DOHH2 (cell line): ENCODE measurements at regions not wholly inside any gene's neighbourhood (a gene's known extent, or its start where the extent isn't known, plus 50 kb on each side); places are given as distances from the start of the nearest gene placed in this dataset.

Experiments used
- H3F3A ChIP-seq: fragments of 200-600 bp; sonication (generic), shearing (Covaris generic); 2 replicates; pipeline ENCODE4 v1.6.0; 2016; ENCODE audit warnings: antibody characterized with exemption, mild to moderate bottlenecking; ENCODE audit not compliant: control insufficient read depth, insufficient read depth
- H3K27ac ChIP-seq: fragments of 200-600 bp; sonication (generic); 2 replicates; pipeline ENCODE4 v1.5.1; 2014; ENCODE audit warnings: low read depth, mild to moderate bottlenecking, low read length, moderate library complexity
- H3K27me3 ChIP-seq: fragments of 200-600 bp; sonication (generic); 2 replicates; pipeline ENCODE4 v1.6.1; 2014; ENCODE audit warnings: mild to moderate bottlenecking, low read length, mixed read lengths; ENCODE audit not compliant: control insufficient read depth
- H3K36me3 ChIP-seq: fragments of 200-600 bp; sonication (generic); 2 replicates; pipeline ENCODE4 v1.6.1; 2014; ENCODE audit warnings: mild to moderate bottlenecking, low read length, moderate library complexity, mixed read lengths; ENCODE audit not compliant: control insufficient read depth
- H3K4me1 ChIP-seq: fragments of 200-600 bp; sonication (generic); 2 replicates; pipeline ENCODE4 v1.6.1; 2014; ENCODE audit warnings: mild to moderate bottlenecking, low read length, mixed read lengths; ENCODE audit not compliant: control insufficient read depth
- H3K4me2 ChIP-seq: fragments of 200-600 bp; sonication (generic); 2 replicates; pipeline ENCODE4 v1.6.0; 2014; ENCODE audit warnings: mild to moderate bottlenecking, low read length, moderate library complexity
- H3K4me3 ChIP-seq: fragments of 200-600 bp; sonication (generic); 2 replicates; pipeline ENCODE4 v1.5.1; 2014; ENCODE audit warnings: mild to moderate bottlenecking, low read length, mixed read lengths
- H3K79me2 ChIP-seq: fragments of 200-600 bp; sonication (generic); 2 replicates; pipeline ENCODE4 v1.6.1; 2014; ENCODE audit warnings: mild to moderate bottlenecking, low read length, mixed read lengths; ENCODE audit not compliant: control insufficient read depth
- H3K9me2 ChIP-seq: fragments of 200-600 bp; sonication (generic); replicated peaks from 2 replicates; pipeline ENCODE4 v1.6.1; 2014; ENCODE audit warnings: mild to moderate bottlenecking, low read length, mixed read lengths; ENCODE audit not compliant: control insufficient read depth
- H3K9me3 ChIP-seq: fragments of 200-600 bp; sonication (generic); 2 replicates; pipeline ENCODE4 v1.6.1; 2014; ENCODE audit warnings: antibody characterized with exemption, low read length, mixed read lengths; ENCODE audit not compliant: control insufficient read depth, insufficient read depth
- H4K20me1 ChIP-seq: fragments of 200-600 bp; sonication (generic); 2 replicates; pipeline ENCODE4 v1.6.0; 2014; ENCODE audit warnings: low read depth, mild to moderate bottlenecking, antibody characterized with exemption, low read length, moderate library complexity; ENCODE audit not compliant: control insufficient read depth, insufficient read depth
- CTCF ChIP-seq: fragments of 200-600 bp; sonication (generic); IDR thresholded peaks from one replicate; pipeline ENCODE4 v1.5.1; 2014; ENCODE audit warnings: antibody characterized with exemption, mild to moderate bottlenecking, low read depth, low read length; ENCODE audit not compliant: poor library complexity, severe bottlenecking
- EZH2phosphoT487 ChIP-seq: fragments of 200-600 bp; sonication (generic); IDR thresholded peaks from 2 replicates; pipeline ENCODE4 v1.6.1; 2017; ENCODE audit warnings: borderline replicate concordance, mild to moderate bottlenecking, antibody characterized with exemption, low read length, moderate library complexity, mixed read lengths

DNA sequence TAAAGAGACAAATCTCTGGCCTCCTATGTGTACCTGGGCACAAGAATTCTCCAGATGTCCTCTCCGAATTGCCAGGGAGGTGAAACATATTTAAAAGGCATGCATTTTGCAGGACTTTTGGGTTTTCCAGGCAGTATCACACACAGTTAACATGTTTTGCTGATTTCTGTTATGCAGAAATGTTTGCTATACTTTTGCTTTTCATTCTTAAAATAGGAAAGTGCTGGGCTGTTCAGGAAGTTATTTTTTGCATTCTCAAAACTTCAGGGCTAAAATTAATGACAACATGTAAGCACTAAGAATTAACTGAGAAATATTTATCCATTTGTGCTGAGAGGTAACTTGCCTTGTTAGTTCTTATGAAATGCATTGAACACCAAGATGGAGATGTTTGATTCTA, 390.7 kb upstream of the CTSO start:
- Histone ChIP-seq H3K9me2 (no peaks in the 10 kb centered on the region), H3F3A (no peaks in the 10 kb centered on the region), H3K79me2 (no peaks in the 10 kb centered on the region), H3K27ac (no peak overlapping the region), H3K4me2 (no peak overlapping the region), H3K27me3 (no peaks in the 10 kb centered on the region), H3K9me3 (no peaks in the 10 kb centered on the region), H3K4me3 (no peak overlapping the region), H3K4me1 (no peaks in the 10 kb centered on the region), H4K20me1 (no peaks in the 10 kb centered on the region), H3K36me3 (no peaks in the 10 kb centered on the region)
- TF ChIP-seq EZH2phosphoT487 (no peak), CTCF (no peak)

DNA sequence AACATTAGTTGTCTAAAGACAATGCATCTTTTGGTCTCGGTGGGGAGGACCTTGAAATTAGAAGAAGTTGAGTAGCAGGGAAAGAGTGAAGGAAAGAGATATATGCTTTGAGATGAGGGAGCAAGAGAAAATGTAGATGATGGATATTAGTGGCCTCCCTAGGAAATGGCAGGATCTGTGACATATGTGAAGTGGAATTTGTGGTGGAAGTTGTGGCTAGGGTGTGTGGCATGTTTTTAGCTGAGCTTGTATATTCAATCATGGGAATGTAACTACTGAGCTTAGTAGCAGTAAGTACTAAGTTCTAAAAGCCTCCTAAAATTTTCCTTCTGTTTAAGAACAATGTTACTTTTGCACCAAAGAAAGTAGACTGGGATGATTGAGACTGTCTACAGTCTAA, 382.8 kb upstream of the CTSO start:
- no peak overlapping the region for H3K4me3 ChIP-seq
- no peaks in the 10 kb centered on the region for H3K9me2 ChIP-seq
- TF ChIP-seq CTCF (no peak), EZH2phosphoT487 (no peak)
- no peaks in the 10 kb centered on the region for H3K27me3 ChIP-seq
- H3K9me3 ChIP-seq: no peaks in the 10 kb centered on the region
- H4K20me1 ChIP-seq: no peaks in the 10 kb centered on the region
- H3K27ac ChIP-seq: no peak overlapping the region
- H3K4me1 ChIP-seq: no peaks in the 10 kb centered on the region
- no peak overlapping the region for H3K4me2 ChIP-seq
- no peaks in the 10 kb centered on the region for H3F3A ChIP-seq
- no peaks in the 10 kb centered on the region for H3K79me2 ChIP-seq
- H3K36me3 ChIP-seq: no peaks in the 10 kb centered on the region

GRCh38 chr4:156335721-156336120, 382.1 kb upstream of the CTSO start:
- no peak for TF ChIP-seq CTCF
- TF ChIP-seq EZH2phosphoT487: no peak
- no peak overlapping the region for H3K4me2 ChIP-seq
- no peaks in the 10 kb centered on the region for H3K9me2 ChIP-seq
- H3K9me3 ChIP-seq: no peaks in the 10 kb centered on the region
- no peaks in the 10 kb centered on the region for H3K36me3 ChIP-seq
- no peaks in the 10 kb centered on the region for H3F3A ChIP-seq
- no peak overlapping the region for H3K27ac ChIP-seq
- H3K4me3 ChIP-seq: no peak overlapping the region
- no peaks in the 10 kb centered on the region for H3K4me1 ChIP-seq
- no peaks in the 10 kb centered on the region for H3K27me3 ChIP-seq
- H4K20me1 ChIP-seq: no peaks in the 10 kb centered on the region
- H3K79me2 ChIP-seq: no peaks in the 10 kb centered on the region
